ENCODE measurements at regions not wholly inside any gene's neighbourhood (a gene's known extent, or its start where the extent isn't known, plus 50 kb on each side); places are given as distances from the start of the nearest gene placed in this dataset.
A peak's percentile ranks its signal among the peaks of the same experiment; 100 is the strongest.

DNA sequence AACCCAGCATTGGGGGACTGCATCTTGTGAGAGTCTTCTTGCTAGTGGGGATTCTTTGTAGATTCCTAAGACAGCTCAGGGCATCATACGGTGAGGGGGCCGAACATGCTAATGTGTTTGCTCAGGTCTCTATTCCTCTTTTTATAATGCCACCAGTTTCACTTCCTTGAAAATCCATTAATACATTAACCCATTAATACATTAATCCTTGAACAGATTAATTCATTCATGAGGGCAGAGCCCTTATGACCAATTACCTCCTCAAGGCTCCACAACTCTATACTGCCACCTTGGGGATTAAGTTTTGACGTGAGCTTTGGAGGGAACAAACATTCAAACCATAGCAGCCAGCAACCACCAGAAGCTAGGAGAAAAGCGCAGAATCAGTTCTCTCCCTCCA, 67.2 kb upstream of the POT1 start:
- no peak for DNase-seq

DNA sequence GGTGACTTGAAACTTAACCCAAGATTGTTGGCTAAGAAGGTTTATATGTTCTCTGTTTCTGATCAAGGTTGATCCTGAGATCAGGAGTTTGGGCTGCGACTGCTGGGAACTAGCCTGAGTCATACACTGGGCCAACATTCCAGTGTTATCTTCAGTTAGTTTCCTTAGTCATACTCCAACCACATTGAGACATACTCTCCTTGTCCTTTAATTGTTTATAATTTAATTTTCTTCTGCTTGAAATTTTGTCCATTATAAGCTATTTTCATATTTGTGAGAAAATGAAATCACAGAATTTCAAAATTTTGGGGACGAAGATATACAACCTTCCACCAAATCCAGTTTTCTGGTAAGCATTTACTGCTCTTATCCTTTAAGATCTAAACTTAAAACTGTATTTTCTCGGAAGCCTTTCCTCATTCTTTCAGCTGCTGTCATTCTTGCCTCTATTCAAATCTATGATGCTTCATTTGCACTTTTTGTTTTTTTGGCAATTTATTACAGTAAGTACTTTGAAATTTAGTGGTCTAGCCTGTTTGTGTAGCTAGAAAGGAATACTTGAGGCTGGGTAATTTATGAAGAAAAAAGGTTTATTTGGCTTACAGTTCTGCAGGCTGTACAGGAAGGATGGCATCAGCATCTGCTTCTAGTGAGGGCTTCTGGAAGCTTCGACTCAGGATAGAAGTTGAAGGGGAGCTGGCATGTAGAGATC, 63.4 kb upstream of the POT1 start:
- DNase-seq, result peak; percentile 60

DNA sequence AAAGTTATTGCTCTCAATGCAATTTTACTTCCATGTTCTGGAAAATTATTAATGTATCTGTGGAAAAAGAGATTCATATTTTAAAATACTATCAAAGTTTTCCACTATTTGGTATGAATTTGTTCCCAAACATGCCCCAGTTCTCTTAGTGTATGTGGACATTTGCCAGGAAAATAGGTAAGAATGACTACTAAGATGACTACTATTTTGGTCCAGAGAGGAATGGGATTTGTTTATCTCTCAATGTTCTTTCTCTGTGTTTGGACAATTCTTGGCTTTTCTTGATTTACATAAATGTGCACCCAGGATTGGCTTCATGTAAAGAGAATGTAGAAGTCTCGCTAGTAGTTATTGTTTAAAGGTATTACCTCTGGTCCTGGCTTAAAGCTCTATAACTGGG, 60.3 kb upstream of the POT1 start:
- no peak for DNase-seq
